HCT116 (cell line): ENCODE measurements at regions not wholly inside any gene's neighbourhood (a gene's known extent, or its start where the extent isn't known, plus 50 kb on each side); places are given as distances from the start of the nearest gene placed in this dataset.

Source experiments
- ATF3 ChIP-seq: IDR thresholded peaks from 2 replicates; pipeline ENCODE4 v1.6.1; 2012
- CEBPB ChIP-seq: IDR thresholded peaks from 2 replicates; pipeline ENCODE4 v1.6.1; 2012; ENCODE audit warnings: low read depth
- CTCF ChIP-seq, 3 experiments: fragments of 200-600 bp in 1 of 3; sonication (generic) in 1 of 3; IDR thresholded peaks in 2 of 3; conservative IDR thresholded peaks in 1 of 3; 2 replicates each; pipeline ENCODE4 v1.5.1; 2012 to 2017; ENCODE audit warnings: low read depth in 2 of 3, low read length in 2 of 3, antibody characterized with exemption in 1 of 3, borderline replicate concordance in 1 of 3, control low read depth in 1 of 3, mild to moderate bottlenecking in 1 of 3, mixed read lengths in 1 of 3, mixed run types in 1 of 3, moderate library complexity in 1 of 3; ENCODE audit not compliant: insufficient read depth in 1 of 3
- EZH2 ChIP-seq: fragments of 200-600 bp; sonication (generic); IDR thresholded peaks from 2 replicates; pipeline ENCODE4 v1.6.1; 2017; ENCODE audit warnings: antibody characterized with exemption, mixed run types
- POLR2A ChIP-seq: IDR thresholded peaks from 2 replicates; pipeline ENCODE4 v1.7.0; 2011; ENCODE audit warnings: borderline replicate concordance; ENCODE audit not compliant: insufficient read depth, insufficient read length; ENCODE audit errors: extremely low read depth
- POLR2AphosphoS5 ChIP-seq: IDR thresholded peaks from 2 replicates; pipeline ENCODE4 v1.6.1; 2011; ENCODE audit warnings: mild to moderate bottlenecking, low read depth, low read length, moderate library complexity
- REST ChIP-seq: IDR thresholded peaks from 2 replicates; pipeline ENCODE4 v1.6.1; 2012; ENCODE audit warnings: low read depth
- SP1 ChIP-seq: IDR thresholded peaks from 2 replicates; pipeline ENCODE4 v1.6.1; 2012; ENCODE audit warnings: low read depth
- SRF ChIP-seq: IDR thresholded peaks from 2 replicates; pipeline ENCODE4 v1.6.1; 2012; ENCODE audit warnings: low read depth
- ZNF274 ChIP-seq: fragments of 200-500 bp; sonication (Bioruptor generic); IDR thresholded peaks from 2 replicates; pipeline ENCODE4 v1.6.1; 2014; ENCODE audit warnings: mild to moderate bottlenecking, low read depth, low read length, inconsistent platforms

- TF ChIP-seq CTCF (IDR thresholded peaks at IDR 0.05 in 2 of 3, conservative IDR thresholded peaks at IDR 0.05 in 1 of 3; ENCODE audit: borderline replicate concordance in 1 of 3, insufficient read depth in 1 of 3, low read depth in 2 of 3, low read length in 2 of 3), result no peak
- no peak for TF ChIP-seq SRF
- TF ChIP-seq SP1, result no peak
- no peak for TF ChIP-seq ZNF274
- no peak for TF ChIP-seq POLR2AphosphoS5
- no peak for TF ChIP-seq POLR2A
- no peak for TF ChIP-seq CEBPB
- no peak for TF ChIP-seq EZH2
- no peak for TF ChIP-seq REST
- TF ChIP-seq ATF3, result no peak
Observed at GRCh38 chr4:65861993-65862392, 191.7 kb upstream of the EPHA5 start.
